ENCODE measurements at regions not wholly inside any gene's neighbourhood (a gene's known extent, or its start where the extent isn't known, plus 50 kb on each side); places are given as distances from the start of the nearest gene placed in this dataset.

DNA sequence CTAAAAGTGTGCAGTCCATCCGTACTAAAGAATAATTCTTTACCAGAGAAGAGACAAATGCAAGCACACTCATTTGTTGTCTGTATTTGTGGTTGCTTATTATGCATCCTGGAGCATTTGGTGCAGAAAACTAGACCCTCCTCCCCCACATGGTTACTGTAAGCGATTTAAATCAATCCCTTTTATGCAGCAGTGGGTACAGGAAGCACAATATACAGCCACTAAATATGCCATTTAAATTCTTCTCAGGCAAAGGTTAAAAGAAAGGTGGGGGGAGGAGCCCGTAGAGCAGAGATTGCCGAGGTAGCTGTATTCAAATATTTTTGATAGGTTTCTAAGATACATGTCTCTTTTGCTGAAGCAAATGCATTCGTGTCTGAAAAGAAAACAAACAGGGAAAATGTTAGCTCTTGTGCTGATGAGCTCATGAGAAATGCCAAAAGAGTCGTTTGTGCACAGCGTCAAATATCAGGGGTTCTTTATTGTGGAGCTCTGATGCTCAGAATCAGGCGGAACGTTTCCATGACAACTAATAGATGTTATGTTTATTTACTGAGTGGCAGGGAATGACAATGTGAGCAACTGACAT is 131.3 kb upstream of the NPVF start:
- no peak for DNase-seq (ENCODE audit: low read depth, low spot score)
- H3K4me3 ChIP-seq (ENCODE audit: low read depth, low read length), result no peak overlapping the region
- ChIA-PET POLR2A (no interaction called here), CTCF (interaction anchor here (0.6 to 1.5 kb wide), 2 partner anchors 35 to 495 kb away, joined by 3 to 4 read pairs; no protein-coding TSS in a partner anchor)
- TF ChIP-seq, protein P1, sequence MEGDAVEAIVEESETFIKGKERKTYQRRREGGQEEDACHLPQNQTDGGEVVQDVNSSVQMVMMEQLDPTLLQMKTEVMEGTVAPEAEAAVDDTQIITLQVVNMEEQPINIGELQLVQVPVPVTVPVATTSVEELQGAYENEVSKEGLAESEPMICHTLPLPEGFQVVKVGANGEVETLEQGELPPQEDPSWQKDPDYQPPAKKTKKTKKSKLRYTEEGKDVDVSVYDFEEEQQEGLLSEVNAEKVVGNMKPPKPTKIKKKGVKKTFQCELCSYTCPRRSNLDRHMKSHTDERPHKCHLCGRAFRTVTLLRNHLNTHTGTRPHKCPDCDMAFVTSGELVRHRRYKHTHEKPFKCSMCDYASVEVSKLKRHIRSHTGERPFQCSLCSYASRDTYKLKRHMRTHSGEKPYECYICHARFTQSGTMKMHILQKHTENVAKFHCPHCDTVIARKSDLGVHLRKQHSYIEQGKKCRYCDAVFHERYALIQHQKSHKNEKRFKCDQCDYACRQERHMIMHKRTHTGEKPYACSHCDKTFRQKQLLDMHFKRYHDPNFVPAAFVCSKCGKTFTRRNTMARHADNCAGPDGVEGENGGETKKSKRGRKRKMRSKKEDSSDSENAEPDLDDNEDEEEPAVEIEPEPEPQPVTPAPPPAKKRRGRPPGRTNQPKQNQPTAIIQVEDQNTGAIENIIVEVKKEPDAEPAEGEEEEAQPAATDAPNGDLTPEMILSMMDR (IDR thresholded peaks at IDR 0.05; ENCODE audit: insufficient read depth, low read length, missing control alignments), result no peak

DNA sequence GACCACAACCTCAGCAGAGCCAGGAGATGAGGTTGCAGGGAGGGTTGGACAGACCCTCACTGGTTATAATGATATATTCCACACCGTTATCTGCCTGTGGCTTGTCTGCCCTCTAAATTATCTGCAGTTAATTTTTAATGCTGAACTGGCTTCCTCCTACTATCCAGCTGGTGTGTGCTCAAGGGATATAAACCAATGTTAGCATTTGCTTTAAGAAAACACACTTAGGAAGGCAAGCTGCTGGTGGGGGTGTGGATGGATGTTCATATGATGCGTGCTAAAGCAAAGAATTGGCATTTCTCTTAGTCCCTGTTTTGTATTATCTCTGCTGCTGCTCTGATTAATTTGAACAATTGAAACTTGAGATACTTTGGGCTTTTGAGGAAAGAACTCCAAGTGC is 132.2 kb upstream of the NPVF start:
- CTCF ChIA-PET, result no interaction called here
- DNase-seq (ENCODE audit: low read depth, low spot score), result no peak
- no peak overlapping the region for H3K4me3 ChIP-seq (ENCODE audit: low read depth, low read length)
- TF ChIP-seq, protein P1 (IDR thresholded peaks at IDR 0.05; ENCODE audit: insufficient read depth, low read length, missing control alignments), result no peak
- POLR2A ChIA-PET, result no interaction called here

DNA sequence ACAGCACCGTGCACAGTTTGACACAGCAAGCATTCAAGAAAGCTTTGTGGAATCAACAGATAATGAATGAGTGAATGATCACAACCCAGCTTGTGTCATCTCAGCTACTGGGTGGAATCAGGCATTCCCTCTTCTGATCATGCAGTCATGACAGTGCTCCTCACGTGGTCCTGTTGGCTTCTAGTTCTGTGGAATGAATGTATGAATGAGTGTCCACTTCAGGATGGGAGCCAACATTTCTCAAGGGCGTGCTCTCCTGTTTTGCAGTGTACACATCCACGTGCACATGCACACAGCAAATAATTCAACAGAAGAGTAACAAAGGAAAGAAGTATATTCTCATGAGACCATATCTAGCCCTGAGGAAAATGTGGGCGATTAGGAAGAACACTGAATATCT is 133.1 kb upstream of the NPVF start:
- ChIA-PET CTCF (no interaction called here), POLR2A (no interaction called here)
- TF ChIP-seq, protein P1 (IDR thresholded peaks at IDR 0.05; ENCODE audit: insufficient read depth, low read length, missing control alignments), result no peak
- DNase-seq (ENCODE audit: low read depth, low spot score), result no peak
- no peak overlapping the region for H3K4me3 ChIP-seq (ENCODE audit: low read depth, low read length)

DNA sequence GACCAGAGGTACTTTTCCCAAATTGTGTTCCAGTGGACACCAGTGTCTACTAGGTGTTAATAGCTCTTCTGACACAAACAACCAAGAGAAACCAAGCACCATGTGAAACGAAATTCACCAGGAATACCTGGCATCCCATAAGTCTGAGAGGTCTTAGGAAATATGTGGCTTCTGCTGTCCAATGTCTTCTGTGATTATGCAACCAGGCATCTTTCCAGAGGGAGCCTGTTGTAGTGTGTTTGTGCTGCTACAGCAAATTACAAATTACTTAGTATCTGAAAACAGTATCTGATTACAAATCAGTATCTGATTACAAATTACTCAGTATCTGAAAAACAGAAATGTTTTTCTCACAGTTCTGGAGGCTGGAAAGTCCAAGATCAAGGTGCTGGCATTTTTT is 133.6 kb upstream of the NPVF start:
- DNase-seq (ENCODE audit: low read depth, low spot score), result no peak

DNA sequence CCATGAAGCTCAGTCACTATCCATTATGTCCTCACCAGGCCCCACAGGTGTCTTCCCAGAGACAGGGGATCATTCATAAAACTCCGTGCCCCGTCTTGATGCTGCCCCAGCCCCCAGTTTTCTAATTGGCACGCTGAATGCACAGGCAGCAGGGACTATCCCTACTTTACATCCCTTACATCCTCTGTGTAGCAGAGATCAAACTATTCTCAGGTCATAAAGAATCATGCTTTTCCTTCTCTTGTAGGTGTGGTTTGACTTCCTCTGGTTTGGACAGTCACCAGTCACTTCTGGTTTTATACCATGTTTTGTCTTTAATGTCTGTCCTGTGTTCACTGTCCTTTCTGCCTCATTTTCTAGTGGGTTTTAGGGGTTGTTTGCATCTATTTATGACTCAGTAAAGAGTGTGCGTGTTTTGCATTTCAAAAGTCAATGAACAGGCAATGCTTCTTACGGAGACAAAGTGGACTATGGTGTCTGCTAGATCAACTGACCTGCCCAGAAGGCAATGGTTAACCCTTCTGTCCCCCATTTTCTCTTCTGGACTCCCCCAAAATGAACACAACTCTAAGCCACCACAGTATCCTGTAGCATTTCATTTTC is 140.4 kb upstream of the NPVF start:
- H3K4me3 ChIP-seq (ENCODE audit: low read depth, low read length), result no peak overlapping the region
- TF ChIP-seq, protein P1 (IDR thresholded peaks at IDR 0.05; ENCODE audit: insufficient read depth, low read length, missing control alignments), result no peak
- POLR2A ChIA-PET, result no interaction called here
- no peak for DNase-seq (ENCODE audit: low read depth, low spot score)
- CTCF ChIA-PET, result no interaction called here

More for the DNA sequence above, 133.6 kb upstream of the NPVF start:
- no peak overlapping the region for H3K4me3 ChIP-seq (ENCODE audit: low read depth, low read length)
- POLR2A ChIA-PET, result no interaction called here
- CTCF ChIA-PET, result no interaction called here
- TF ChIP-seq, protein P1 (IDR thresholded peaks at IDR 0.05; ENCODE audit: insufficient read depth, low read length, missing control alignments), result no peak

DNA sequence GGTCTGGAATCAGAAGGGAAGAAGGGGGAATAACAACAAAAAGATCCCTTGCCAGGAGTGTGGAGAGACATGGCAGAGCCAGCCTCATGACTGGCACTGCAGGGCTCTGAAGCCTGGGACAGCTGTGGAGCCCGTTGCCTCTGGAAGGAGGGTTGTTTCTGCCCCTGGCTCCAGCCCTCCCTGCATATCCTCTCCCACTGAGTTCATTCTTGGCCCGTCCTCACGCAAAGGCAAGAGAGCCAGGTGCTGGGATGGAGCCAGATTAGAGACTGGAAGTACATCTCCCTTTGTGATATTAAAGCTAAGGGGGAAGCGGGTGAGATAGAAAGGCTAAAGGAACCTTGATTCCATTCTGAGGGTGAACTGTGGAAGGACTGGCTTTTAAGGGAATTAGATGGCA is 141.5 kb upstream of the NPVF start:
- POLR2A ChIA-PET, result no interaction called here
- TF ChIP-seq, protein P1 (IDR thresholded peaks at IDR 0.05; ENCODE audit: insufficient read depth, low read length, missing control alignments), result no peak
- CTCF ChIA-PET, result no interaction called here
- DNase-seq (ENCODE audit: low read depth, low spot score), result no peak
- H3K4me3 ChIP-seq (ENCODE audit: low read depth, low read length), result no peak overlapping the region

Data from AG04449 (cell line).